HG03064 (cell line): ENCODE measurements at regions not wholly inside any gene's neighbourhood (a gene's known extent, or its start where the extent isn't known, plus 50 kb on each side); places are given as distances from the start of the nearest gene placed in this dataset.

Source experiments
- ATAC-seq: cut with Tn5 transposase; IDR thresholded peaks from one replicate; pipeline ENCODE4 v1.9.1; 2021; ENCODE audit warnings: low read depth; ENCODE audit not compliant: unreplicated experiment

DNA sequence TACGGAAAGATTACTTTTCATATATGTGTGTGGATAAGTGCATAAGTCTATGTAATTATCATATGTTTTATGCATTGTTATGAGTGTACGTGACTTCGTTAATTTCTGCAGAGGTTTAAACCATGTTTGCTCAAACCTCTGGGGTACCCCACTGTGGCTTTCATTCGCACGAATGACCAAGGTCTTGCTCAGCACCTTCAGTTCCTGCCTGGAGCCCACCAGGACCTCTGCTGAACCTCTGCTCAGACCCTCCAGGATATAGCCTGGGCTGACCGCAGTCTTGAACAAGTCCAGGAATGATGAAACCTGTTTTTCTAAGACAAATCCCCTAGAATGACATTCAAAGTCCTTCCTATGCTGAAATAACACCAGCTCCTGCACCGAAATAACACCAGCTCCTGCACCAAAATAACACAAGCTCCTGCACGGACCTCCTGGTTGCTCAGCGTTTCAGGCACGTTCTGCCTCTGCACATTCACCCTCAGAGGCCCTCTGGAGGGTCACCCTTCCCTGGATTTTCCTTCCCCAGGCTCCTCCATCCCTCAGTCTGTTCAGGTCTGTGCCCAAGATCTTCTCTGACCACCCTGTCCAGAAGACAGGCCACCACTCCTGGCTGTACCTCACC, 99.7 kb upstream of the BOD1 start:
- no peak for ATAC-seq

DNA sequence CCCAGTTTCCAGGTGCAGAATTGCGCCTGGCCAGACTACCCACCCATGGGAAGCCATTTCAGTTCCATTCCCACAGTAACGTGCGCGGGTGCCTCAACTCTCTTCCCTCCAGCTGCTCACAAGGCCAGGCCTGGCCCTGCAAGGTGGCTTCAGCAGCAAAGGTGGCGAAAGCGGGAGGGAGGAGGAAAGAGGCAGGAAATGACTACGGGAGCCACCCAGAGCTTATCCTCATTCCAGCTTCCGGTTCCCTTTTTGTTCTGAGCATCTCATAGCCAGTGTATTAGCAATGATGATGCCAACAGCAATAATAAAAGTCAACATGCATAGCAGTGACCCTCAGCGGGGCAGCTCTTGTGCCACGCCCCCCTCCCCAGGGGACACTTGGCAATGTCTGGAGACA, 101.5 kb upstream of the BOD1 start:
- ATAC-seq: no peak

DNA sequence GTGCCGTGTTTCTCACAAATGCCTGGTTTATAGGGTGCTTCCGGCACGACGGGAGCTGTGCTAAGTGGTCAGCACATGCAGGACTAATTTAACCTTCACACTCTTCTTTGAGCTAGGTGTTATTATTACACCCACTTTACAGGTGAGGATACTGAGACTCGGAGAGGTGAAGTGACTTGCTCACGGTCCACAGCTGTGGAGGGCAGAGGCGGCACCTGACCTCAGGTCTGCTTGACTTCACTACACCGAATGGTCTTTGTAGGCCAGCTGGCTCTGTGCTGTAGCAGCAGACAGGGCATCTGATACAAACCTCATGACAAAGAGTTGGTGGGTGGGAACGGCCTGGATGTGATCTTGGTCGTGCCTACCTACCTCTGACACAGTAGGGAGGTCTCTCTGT, 102.0 kb upstream of the BOD1 start:
- no peak for ATAC-seq

DNA sequence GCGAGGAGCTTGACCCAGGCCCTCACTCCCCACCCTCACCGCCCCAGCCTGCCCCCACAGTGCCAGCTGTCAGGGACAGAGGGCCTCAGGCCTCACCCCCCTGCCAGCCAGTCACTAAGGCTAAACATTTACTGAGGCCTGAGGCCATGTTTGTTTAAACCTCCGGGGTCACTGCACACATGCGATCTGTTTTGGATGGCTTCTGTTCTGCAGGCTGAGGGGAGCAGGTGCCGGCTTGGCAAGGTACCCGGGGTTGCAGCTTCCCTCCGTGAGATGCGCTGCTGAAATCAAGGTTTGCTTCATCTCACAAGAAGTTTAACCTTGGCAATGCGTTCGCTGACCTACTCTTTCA, 103.3 kb upstream of the BOD1 start:
- no peak for ATAC-seq

DNA sequence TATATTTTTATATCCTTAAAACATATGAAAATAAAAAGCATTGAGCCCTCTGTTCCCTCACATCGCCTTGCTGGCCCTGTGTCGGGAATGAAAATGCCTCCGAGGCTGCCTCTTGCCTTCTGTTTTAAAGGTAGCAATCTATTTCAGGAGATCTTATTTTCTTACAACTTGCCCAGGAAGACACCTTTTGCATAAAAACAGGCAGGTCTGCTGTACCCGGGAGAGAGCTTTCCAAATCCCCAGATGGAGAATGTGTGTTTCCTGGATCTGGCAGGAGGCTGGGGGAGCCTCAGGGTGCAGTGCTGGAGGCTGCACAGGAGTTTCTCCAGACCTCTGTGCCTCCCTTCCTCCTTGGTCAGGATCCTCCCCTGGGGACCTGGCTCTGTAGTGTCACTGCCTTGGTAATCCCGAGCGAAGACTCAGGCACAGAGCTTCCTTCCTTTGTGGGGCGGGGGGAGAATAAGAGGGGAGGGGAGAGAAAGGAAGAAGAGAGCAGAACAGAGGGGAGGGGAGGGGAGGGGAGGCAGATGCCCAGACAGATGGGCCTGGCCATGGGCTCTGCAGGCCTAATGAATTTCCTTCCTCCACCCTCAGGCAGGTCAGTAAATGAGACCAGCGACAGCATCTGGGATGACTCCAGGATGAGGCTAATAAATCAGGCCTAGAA, 104.0 kb upstream of the BOD1 start:
- no peak for ATAC-seq

DNA sequence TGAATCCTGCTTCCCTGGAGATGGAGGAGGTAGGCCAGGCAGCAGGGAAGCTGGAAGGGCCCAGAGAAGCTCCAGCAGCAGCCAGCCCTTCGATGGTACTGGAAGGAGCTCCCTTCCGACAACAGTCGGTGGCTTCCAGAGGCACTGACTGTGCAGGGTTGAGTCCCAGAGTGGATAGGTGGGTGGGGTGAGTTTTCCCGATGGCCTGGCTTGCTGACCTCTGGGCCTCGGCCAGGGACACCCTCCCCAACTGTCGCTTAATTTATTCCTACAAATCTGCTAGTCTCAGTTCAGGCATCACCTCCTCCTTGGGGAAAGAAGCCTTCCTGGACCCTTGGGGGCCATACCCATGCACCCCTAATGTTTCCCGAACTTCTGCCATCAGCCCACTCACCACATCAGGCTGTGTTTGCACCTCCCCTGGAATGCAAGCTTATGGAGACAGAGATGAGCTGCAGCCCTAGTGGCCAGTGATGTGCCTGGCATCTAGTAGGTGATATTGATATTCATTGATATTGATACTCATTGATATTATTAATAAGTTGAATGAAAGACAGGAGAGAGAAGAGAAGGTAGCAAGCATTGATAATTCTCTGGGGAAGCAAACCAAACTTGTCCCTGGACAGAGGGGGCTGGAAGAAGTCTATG, 104.6 kb upstream of the BOD1 start:
- no peak for ATAC-seq

DNA sequence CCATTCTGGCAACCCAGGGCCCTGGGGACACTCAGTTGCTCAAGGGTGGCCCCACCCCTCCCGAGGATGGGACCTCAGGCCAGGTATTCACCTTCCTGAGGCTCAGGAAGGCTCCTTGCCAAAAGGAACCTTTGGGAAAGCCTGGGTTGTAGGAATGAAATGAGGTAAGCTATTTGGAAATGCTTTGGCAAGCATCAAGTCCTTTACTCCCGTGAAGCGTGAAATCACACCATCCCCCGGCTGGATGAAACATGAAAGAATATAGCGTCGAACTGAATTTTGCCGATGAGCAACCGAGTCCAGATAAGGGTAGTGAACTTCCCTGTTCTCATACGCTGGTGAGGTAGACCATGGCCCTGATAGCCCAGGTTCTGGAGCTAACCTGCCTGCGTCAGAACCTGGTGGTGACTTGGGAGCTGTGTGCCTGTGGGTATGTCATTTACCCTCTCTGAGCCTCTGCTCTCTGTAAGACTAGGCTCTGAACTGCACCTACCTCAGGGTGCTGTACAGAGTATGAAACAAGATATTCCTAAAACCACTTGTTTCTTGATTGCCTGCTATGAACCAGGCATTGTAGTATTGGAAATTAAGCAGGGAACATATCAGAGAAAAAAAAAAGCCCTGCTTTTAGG, 105.3 kb upstream of the BOD1 start:
- no peak for ATAC-seq

DNA sequence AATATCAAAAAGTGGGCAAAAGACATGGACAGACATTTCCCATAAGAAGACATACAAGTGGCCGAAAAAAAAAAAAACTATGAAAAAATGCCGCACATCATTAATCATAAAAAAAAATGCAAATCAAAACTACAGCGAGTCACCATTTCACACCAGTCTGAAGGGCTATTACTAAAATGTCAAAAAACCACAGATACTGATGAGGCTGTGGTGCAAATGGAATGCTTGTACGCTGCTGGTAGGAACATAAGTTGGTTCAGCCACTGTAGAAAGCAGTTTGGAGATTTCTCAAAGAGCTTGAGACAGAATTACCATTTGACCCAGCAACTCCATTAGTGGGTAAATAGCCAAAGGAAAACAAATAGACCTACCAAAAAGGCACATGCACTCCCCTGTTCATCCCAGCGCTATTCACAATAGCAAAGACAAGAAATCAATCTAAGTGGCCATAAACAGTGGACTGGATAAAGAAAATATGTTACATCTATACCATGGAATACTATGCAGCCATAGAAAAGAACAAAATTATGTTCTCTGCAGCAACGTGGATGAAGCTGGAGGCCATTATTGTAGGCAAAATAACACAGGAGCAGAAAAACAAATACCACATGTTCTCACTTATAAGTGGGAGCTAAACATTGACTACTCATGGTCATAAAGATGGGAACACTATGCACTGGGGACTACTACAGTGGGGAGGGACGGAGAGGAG, 110.6 kb upstream of the BOD1 start:
- no peak for ATAC-seq

DNA sequence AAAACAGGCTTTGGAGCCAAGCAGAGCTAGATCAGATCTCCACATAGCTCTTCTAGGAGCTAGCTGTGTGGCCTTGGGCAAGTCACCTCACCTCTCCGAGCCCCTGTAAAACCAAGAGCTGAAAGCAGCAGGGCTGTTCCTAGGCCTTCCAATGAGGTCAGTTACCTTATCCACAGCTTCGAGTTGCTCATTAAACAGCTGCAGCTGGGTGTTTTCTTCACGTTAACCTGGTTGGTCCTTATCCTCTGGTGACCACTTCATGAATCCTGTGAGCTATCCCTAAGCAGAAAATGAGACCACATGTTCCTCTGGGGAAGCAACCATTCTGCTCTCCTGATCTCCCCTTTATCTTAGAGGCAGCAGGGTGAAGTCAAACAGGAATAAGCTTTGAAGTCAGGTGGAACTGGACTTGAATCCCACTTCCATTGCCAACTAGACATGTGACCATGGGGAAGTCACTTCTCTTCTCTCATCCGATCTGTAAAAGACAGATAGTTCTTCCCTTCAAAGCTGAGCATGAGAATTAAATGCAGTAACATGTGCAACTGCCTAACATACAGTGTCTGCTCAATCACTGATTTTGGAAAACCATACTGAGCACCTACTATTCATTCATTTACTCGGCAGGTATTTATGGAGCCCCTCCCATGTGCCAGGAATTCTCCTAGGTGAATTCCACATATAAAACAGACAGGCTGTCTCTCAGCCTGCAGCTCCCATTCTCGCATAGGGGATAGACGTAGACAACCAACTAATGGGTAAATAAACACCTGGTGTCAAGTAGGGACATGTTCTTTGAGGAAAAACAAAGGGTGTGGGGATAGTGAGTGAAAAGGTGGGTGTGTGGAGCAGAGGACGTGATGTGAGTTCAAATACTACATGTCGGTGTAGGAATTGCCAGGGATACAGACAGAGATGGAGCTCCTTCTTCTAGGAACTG, 111.7 kb upstream of the BOD1 start:
- ATAC-seq: no peak

DNA sequence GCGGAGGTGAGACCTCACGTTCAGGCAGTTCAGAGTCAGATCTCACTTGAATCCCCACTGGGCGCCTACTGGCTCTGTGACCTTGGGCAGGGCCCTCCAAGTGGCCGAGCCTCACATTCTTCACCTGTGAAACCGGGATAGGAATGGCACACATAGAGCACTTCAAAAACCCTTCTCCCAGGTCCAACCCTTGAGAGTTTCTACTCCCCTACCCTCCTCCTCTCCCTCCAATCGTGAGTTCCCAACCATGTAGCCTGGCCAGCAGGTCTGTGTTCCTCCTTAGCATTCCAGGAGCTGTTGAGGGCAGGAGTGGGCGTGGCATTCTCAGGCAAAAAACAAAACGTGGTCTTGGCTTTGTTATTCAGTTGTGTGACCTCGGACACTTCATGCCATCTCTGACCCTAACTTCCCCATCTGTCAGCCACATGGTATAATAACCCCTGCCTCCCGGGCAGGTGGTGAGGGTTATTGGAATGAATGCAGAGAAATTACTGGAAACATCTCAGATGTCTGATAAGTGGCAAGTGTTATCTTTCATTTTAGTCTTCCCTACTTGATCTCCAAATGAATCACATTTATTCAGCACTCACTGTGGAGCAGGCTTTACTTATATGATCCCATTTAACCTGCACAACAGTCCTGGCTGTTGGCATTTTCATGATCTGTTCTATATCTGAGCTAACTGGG, 112.8 kb upstream of the BOD1 start:
- no peak for ATAC-seq

DNA sequence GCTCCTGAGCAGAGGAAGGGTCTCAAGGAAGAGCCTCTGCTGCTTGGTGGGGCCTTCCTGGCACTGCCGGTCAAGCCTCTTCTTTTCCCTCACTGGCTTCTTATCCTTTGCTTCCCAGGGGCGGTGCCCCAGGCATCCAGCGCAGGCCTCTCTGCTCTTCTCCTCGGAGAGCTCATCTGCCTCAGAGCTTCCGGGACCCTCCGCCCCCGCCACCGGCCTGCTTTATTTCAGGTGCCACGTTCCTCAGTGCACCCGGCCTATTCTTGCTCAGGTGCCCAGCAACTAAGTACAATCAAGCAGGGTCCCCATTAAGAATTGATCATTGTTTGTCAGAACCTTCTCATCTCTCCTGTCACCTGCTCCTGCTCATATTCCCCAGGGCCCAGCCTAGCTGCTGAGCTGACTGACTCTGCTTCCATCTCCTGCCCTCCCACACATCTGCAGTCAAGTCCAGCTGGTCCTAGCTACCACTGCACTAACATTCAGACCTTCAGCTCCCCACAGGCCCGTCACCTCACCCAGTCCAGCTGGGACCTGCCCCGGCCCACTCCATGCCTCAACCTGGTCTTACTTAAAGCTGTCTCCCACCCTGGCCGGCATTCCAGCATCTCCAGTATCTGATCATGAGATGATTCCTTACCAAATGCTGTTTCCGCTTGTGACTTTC, 114.3 kb upstream of the BOD1 start:
- no peak for ATAC-seq

DNA sequence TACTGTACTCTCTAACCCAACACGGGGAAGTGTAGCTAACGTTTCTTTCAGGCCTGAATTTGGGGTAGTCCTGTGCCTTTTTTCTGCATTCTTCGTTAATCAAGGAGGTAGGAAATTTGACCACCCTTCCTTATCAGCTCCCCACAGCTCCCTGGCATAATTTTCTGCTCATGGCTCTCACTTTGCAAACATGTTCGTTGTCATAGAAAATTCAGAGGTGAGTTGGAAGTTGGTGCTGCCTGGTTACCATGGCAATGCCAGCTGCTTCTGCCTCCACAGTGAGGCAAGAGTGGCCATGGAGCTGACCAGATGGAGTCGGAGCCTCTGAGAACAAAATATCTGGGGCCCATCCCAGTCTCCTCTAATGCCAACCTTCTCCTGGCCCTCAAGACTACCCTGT, 116.6 kb upstream of the BOD1 start:
- no peak for ATAC-seq

DNA sequence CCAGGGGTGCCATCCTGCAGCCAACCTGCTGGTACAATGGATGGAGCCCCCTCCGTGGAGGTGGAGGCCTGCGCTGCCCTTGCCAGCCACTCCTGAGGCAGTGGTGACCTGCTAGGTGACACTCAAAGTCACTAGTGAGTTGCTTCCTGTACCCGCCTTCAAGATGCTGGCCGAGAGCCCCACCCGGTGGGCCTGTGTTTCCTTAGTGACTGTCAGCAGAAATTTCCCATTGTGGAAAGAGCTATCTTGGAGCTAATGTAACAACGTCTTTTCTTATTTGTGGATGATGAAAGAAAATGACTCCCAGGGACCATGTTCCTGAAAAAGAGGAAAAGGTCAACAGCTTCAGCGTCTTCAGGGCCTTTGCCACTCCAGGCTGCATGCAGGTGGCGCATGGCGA, 117.0 kb upstream of the BOD1 start:
- ATAC-seq: no peak

DNA sequence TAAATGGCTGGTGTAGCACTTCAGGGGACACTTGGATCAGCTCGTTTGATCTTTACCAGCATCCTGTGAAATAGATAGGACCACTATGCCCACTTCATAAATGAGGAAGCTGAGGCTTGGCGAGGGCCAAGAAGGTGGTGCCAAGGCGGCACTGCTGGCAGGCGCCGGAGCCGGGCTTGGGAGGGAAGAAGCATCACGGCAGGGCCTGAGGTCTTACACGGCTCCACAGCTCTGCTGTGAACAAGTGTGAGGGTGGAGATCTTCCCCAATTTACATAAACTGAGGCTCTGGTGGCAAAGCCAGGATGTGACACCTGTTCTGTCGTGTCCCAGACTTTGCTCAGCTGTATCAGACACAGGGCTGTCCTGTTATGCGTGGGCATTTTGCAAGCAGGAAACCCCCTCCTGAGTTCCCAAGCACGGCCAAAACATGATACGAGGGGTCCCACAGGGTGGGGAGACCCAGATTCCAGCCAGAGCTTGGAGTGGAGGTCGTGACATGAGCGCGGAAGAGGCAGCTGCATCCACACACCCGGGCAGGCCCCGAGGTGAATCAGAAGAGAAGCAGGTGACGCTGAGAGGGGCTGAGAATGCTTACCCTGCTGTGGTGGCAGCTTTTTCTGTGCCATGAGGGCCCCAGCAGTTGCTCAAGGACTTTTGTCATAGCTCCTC, 117.5 kb upstream of the BOD1 start:
- peak; percentile 47 for ATAC-seq

DNA sequence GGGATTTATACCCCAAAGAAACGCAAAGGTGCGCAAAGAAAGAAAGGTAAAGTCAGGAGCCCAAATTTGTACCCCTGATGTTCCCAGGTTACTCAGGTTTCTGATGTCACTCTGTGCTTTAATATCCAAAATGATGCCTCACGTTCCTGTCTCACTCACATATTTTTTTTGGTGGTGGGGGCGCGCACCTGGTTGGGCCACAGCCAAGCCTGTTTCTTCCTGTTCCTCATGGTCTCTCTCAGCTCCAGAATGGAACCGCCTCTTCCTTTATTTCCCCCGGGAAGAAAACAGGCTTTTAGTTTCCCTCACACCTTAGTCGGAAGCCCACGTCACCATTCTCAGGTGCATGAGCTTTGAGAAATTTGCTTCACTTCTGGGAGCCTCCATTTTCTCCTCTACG, 118.3 kb upstream of the BOD1 start:
- ATAC-seq: no peak

DNA sequence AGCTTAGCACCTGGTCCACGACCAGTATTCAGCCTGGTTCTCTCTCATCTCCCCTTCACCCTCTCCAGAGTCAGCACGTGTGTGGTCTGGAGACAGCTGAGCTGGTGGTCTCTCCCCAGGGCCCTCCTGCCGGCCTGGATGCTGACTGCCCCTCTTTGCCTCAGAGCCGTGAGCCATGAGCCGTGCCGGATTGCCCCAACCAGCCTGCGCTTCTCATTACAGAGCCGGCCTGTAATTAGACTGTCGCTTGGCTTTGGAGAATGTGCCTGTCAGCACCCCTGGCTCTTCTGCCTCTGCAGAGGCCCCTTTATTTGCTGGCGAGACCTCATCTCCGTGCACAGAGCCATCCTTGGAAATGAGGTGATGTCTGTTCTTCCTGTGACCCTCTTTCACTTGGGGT, 118.7 kb upstream of the BOD1 start:
- ATAC-seq: no peak

DNA sequence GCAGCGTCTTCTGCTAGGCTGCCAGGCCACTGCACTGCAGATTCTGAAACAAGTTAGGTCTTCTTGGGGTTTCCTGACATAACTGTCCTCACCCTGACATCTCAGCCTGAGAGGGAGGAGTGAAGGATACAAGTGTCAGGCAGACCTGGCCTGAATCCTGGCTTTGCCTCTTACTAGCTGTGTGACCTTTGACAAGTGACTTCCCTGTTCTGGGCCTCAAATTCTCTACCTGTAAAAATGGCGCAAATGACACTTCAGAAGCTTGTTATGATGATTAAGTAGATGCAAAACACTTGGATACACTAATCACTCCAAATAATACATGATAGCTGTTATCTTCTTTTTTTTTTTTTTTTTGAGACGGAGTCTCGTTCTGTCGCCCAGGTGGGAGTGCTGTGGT, 119.2 kb upstream of the BOD1 start:
- ATAC-seq: no peak

DNA sequence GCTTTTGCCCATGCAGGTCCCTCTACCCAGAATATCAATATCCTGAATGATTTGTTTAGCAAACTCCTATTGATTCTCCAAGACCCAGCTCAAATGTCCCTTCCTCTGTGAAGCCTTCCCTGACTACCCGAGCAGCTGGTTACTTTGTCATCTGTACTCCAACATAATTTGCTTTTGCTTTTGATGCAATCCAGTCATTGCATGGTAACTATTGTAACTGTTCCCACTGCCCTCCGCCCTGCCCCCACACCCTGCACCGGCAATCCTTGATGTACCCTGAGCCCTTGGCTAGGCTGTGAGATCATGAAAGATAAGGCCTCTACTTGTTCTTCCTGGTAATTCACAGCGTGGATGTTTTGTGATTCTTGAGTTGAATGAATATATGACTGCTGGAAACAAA, 119.9 kb upstream of the BOD1 start:
- no peak for ATAC-seq
